GM19372 (cell line): ENCODE measurements at regions not wholly inside any gene's neighbourhood (a gene's known extent, or its start where the extent isn't known, plus 50 kb on each side); places are given as distances from the start of the nearest gene placed in this dataset.

Experiments
- ATAC-seq: cut with Tn5 transposase; IDR thresholded peaks from one replicate; pipeline ENCODE4 v1.9.1; 2021; ENCODE audit warnings: mild to moderate bottlenecking, low read depth, moderate library complexity; ENCODE audit not compliant: unreplicated experiment

DNA sequence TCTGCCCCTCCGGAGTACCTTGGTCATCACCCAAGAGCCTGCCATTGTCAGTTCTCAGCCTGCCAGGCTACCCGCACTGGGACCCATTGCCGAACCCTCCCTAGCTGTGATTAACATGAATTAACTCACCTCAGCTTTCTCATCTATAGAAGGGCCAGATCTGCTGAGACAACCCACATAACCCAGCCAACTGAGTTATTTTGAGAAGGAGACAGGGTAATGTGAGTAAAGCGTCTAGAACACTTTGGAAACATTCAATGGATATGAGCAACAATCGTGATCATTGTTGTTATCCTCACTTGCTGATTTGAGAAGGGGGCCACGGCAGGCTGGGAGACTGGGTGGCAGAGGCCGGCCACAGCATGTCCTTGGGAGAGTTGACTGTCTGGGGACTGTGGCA lies 196.8 kb downstream of the GLI2 start:
- ATAC-seq = no peak

DNA sequence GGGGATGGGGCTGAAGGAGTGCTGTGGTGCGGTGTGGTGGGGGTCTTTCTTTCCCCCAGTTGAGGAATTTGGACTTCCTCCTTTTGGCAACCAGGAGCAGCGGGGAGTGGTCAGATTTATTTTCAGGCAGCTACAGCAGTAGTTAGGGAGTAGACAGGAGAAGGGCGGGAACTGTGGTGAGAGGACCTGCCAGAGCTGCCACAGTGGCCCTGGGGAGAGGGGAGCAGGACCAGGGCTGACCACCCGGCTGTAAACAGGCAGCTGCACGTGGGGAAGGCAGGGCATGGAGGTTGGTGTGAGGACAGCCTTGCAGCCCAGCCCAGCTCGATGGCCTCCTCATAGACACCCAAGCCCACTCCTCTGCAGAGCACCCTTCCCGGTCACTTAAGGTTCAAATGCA lies 197.2 kb downstream of the GLI2 start:
- ATAC-seq = no peak

DNA sequence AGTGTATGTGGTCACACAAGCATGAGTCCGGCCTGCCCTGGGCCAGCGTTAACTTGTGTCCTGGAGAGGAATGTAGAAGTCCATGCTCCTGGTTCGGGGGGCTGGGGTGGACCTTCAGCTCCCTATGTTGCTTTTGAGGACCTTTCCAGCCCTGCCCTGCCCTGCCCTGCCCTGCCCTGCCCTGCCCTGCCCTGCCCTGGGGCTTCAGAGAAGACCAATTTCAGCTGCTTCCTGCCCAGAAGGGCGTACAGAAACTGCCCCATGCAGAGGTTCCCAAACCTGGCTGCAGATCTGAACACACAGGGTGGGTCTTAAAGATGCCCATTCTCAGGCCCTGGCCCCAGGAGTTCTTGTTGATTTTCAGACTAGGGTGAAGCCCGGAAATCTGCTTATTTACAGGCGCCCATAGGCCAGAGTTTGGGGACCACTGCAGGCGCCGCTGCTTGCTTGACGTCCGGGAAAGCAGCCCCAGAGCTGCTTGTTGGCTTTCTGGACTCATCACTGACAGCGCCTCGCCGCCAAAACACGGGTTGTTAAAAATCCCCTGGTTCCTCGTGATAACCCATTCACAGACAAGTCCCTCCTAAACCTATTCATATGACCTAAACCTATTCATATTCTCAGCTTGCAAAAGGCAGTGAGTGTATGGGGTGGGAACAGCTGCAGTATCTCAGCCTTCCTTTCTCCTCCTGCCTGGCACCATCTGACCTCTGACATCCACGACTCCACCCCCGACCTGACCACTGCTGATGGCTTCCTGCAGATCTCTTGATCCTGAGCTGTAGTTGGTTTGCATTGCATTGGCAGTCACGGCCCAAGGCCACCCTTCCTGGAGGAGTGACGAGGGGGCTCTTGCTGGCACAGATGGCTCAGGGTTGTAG lies 198.3 kb downstream of the GLI2 start:
- ATAC-seq = no peak

DNA sequence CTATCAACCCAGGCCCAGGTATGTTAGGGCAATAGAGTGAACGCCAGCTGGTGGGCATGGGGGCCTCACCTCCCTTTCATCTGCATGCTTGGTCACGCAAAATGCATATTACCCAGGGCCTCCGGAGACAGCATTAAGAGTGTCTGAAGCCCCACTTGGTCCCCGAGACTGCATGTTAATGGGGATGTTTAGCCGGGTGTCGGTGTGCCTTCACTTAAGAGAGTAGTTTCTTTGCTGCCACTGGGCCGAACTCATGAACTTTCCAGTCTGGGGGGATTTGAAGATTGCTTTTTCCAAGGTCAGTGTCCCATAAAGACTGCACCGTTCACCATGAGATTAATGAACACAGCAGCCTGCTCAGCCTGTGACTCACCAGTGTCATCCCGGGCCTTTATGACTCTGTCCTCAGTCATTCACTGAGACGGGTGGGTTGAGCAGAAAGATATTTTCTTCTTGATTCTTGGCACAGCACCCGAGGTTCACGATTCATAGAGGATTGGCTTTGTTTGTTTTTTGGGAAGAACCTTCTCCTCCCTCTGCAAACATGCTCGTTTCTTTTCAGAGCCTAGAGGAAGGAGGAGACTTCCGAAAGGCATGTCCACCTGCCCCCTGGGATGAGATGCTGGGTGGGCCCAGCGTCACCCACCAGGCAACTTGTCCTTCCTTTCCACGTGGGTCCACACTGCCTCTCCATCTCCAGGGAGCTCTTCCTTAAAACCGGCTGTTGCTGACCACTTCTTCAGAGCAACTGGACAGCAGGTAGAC lies 199.1 kb downstream of the GLI2 start:
- ATAC-seq = no peak

DNA sequence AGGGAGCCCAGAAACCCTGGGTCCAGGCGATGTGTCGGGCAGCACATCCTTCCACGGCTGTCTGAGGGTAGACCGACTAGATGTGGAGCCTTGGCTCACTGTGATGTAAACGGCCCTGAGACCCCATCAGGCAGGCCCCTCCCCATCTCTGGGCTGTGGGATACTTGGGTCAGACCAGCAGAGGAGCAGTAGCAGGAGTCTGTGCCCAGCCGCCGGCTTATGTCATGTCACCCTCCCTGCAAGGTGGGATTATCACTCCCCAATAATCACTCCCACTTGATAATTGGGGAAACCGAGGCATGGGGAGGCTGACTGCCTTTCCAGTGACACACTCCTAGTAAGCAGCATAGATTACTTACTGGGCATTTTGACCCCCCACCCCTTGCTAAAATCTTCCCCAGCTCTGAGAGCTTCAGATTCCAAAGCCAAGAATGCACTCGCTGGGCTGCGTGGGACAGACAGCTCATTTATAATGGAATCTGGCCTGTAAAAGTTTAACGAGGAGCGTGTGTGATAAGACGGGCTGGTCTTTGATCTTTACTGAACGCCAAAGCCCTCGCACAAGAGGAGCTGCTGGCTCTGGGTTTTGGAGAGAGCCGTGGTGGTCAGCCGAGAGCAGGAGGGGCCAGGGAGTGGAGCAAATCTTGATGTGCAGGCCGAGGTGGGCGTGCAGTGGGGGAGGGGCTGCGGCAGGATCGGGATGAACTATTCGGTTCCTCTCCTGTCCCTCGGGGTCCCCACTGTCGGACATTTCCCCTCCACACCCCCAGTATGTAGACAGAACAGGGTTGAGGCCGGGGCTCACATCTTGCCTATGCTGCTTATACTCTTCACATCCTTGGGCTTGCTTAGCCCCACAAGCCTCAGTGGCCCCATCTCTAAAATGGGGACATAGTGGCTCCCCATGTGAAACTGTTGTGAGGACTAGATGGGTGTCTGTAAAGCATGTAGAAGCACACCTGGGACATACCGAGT lies 200.0 kb downstream of the GLI2 start:
- no peak for ATAC-seq

DNA sequence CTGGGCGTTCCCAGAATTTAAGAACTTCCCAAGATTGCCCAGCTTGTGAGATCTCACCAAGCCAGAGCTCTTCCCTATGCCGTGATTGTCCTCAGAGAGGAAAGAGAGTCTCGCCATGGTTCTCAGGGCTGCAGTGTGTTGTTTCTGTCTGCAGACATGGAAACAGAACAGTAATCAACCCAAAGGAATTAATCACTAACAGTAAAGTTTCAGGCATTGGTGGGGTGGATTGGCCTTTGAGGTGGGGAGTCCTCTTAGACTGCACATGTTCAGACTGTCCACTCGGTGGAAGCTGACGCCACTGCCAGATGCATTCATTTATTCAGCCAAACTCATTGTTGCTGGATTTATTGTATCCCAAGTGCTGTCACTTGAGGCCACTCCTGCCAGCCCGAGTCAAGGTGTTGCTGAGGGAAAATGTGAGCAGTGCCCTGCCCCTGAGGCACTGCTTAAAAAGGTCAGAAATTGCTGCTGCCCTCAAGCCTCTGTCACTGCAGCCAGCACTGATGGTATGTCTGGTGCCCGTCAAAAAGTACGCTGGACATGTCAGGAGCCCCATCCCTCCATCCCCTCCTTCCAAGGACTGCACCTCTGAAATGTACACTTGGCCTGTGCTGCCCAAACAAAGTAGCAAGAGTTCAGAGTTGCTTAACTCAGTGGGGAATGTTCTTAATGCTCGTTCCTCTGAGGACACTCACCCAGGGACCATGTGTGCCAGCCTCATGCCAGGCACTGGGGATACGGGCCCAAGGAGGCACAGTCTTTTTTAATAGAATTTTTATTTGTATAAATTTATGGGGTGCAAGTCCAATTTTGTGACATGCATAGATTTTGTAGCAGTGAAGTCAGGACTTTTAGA lies 201.0 kb downstream of the GLI2 start:
- ATAC-seq = no peak

DNA sequence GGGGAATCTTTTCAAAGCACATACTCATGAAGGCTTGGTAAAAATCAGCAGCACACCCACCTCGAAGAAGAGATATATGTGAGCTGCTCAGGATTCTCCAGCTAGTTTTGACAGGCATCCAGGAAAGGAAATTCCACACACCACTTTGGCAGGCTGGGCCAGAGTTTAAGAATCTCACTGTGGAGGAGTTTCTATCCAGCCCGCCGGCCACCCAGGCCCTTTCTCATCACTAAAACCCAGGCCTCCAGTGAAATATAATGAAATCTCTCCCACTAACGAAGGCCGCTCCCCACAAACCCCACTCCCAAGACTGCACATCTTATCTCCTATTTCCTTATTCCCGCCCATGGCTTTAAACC lies 202.0 kb downstream of the GLI2 start:
- ATAC-seq = no peak

DNA sequence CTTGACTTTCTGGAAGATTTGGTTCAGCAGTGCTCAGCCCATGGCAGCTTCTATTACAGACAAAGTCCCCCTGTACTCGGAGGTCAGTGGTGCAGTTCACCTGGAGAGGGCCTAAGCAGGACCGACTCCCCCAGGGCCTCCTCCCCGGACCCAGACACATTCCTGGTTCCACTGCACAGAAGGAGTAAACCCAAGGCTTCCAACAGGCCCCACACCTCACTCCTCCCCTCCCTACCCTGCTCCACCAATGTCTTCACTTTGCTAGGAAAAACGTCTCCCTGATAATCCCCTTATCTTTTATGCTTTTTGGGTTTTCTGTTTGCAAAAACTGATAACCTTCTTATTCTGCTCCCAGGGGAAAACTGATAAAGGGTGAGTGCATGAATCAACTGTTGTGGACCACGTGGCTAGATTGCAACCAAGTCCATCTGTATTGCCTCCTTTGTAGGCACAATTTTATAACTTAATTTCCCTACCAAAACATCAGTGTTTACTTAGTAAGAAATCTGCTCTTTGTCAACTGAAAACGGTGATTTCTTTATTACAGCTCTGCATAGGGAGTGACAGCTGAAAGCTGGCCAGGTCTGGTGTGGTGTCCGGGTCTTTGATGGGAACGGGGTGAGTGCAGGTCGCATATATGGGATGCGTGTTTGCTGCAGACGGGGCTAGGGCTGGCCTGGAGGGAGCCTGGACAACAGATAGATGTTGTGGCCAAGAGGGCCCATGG lies 202.5 kb downstream of the GLI2 start:
- ATAC-seq = no peak

DNA sequence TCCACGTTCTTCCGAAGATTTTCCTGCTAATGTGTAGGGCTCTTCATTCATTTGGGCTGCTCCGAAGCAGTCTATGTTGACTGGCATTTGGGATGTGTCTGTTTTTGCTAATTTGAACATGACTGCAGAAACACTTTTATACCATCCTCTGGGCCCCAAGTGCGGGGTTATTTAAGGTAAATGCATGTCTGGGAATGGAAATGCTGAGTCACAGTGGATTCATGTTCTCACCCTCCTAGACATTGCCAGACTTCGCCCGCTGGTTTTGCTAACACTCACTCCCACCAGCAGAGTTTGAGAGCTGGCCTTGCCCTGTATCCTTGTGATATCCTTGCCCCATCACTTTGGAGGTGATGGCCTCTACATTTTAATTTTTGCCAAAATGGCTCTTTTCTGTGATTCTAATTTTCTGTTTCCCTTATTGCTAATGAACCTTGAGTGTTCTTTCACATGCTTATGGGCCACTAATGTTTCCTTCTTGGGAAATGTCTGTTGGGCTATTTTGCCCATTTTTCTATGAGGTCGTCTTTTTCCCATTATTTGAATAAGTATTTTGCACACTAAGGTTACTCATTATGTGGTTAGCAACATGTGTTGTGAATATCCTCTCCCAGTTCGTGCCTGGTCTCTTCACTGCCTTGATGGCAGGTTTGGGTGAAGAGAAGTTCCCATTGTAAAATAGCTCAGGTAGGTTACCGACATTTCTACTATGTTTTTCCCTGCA lies 204.1 kb downstream of the GLI2 start:
- ATAC-seq = no peak

DNA sequence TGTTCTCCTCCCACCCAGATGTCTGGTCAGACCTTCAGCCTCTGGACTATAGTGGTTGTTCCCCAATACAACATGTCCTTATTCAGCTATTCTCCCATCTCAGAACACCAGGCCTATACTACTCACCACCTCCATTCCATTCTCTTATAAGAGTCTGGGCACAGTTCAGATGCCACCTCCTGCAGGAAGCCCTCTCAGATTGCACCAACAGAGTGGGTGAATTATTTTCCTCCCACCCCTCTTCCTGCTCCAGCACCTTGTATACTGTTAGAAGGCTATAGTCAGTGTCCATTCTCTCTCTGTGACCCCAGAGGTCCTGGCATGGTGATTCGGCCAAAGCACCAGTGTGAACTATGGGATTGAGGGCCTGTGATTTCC lies 204.6 kb downstream of the GLI2 start:
- ATAC-seq = no peak

DNA sequence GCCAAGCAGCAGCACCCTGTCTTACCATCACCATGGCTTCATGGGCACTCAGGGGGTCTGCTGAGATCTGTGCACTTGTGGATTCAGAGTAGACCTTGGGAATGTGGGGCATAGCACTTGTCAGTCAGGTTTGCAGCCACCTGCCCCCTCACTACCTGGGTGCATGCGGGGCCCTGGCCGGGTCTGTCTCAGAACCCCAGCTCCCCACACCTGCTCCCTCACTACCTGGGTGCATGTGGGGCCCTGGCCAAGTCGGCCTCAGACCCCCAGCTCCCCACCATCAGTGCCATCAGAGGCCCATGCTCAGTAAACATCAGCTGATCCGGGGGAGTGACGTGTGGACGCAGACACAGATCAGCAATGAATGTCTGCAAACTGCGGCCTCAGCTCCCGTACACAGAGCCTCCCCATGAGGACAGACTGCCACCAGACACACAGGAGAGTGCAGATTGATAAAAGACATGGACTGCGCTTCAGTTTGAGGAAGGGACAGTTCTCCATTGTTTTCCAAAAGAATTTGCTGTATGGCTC lies 205.1 kb downstream of the GLI2 start:
- ATAC-seq = no peak

DNA sequence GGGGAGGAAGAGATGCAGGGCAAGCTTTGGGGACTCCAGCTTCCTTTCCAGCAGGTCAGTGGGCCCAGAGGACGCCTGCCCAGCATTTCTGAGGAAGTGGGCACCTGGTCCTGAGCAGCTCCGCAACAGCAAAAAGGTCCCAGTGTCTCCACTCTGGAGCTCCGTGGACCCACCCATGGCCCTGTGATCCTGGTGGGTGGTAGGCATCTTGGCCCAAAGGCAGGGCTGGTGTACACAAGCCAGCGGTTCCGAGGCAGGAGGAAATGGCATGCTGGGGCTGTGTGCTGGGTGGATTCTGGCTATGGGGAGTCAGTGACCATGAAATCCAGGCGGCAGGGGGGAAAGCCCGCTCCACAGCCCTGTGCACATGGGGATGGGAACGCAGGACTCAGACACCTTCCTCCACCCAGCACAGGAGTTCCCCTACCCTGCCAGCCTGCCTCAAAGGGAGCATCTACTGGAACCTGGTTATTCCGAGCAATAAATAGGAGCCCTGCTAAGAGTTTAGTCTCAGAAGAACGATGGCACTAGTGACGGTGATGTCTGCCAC lies 206.0 kb downstream of the GLI2 start:
- ATAC-seq = no peak

DNA sequence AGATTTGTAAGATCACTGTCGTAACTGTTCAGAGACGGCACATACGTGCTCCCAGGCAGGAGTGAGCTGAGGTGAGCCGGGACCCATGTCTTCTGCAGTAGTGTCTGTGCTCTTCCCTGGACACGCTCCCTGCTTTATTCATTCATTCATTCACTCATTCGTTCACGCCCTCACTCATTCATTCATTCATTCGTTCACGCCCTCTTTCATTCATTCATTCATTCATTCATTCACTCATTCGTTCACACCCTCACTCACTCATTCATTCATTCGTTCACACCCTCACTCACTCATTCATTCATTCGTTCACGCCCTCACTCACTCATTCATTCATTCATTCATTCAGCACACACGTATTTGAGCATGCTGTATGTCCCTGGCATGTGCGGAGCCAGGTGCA lies 207.0 kb downstream of the GLI2 start:
- ATAC-seq = no peak

DNA sequence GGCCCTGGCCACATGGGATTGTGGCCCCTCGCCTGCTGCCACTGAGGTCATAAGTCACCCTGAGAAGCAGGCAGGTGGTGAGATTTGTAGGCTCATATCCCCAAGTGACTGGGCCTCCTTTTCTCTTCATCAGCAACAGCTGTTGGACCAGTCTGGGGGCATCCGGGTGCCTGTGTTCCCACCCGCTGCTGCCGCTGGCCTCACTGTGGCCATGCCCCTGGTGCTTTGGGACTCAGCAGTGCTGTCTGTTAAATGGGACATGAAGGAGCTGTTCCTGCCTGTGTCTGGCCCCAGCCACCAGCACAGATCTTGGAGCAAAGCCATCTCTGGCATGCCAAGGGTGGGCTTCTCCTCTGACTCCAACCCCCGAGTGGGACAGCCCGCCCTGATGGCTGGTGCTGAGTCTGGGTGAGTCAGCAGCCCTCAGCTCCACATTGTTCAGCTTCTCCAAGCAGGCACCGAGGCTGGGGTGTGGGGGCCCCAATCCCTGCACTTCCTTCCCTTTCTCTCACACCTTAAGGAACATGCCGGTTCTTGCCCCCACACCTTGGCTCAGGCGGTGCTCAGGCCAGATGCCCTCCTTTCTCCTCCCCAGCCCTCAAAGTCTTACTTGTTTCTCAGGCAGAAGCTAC lies 207.9 kb downstream of the GLI2 start:
- ATAC-seq = no peak

DNA sequence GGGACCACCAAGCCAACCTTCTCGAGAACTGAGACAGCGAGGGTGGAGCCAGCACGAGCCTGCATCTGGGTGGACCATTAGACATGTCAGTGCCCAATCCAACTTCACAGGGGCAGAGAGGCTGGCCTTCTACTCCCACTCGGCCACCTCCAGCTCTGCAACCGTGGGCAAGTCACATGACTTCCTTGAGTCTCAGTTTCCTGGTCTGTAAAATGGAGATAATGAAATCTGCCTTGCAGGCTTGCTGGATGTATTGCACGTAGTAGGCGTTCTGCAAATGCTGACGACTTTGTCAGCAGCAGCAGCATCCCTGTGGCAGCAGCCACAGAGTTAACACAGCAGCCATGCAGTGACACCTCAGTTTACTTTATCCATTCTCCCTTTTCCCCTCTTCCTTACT lies 208.9 kb downstream of the GLI2 start:
- ATAC-seq = no peak

DNA sequence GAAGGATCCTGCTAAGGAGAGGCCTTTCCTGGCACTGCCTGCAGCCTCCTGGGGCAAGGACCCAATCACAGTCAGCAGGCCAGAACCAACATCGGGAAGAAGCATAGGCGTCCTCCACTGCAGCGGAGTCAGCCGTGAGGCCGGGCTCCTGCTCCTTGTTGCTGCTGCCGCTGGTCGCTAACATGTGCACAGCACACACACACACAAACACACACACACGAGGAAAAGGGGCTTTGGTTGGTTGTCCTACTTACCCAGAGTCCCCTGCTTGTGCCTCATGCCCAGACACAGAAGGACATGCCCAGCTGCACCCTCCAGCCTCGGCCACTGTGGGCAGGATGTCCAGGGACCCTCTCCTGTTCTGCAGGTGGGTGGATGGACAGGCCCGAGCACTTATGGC lies 209.4 kb downstream of the GLI2 start:
- no peak for ATAC-seq

DNA sequence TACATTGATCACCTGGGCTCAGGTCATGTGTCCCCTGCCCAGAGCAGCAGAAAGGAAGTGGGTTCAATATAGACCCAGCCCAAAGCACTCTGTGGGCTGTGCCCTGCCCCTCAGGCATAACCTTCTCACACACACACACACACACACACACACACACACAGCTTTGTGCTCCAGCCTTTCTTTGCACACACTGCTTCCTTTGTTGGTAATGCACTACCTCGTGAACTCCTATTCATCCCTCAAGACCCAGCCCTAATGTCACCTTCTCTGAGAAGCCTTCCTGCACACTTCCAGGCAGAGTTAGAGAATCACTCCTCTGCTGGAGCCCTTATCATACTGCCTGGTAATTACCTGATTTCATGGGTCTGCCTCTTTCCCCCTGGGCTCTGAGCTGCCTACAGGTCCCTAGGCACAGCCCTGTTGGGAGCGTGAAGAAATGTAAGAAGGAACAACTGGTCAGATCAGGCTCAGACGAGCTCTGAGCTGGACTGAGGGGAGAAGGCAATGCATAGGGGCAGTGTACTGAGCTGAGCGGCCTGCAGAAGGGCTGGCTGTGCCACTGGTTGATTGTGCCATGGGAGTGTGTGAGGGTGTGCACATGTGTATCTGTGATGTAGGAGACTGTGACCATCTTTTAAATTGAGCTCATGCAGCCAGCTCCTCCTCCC lies 210.3 kb downstream of the GLI2 start:
- ATAC-seq = no peak
